Peyer's patch (tissue), 4 donors: ENCODE measurements at regions not wholly inside any gene's neighbourhood (a gene's known extent, or its start where the extent isn't known, plus 50 kb on each side); places are given as distances from the start of the nearest gene placed in this dataset.
"Not testable (repeated sequence)": the region's sequence is repeated elsewhere in the genome, so short reads cannot be mapped to it uniquely, and the experiment has no call there.

Source experiments
- DNase-seq, 3 donors: peaks; one replicate each; pipeline ENCODE4 v3.0.0-alpha.2; 2017 to 2019
- H3K27ac ChIP-seq, 4 donors: fragments of 200-600 bp; sonication (generic); one replicate each; pipeline ENCODE4 v1.5.1; 2016 to 2019
- H3K27me3 ChIP-seq, 2 donors: fragments of 200-600 bp; sonication (generic); one replicate each; pipeline ENCODE4 v1.5.1; 2019
- H3K36me3 ChIP-seq, 3 donors: fragments of 200-600 bp; sonication (generic); one replicate each; pipeline ENCODE4 v1.5.1; 2016 to 2019
- H3K4me1 ChIP-seq, 4 donors: fragments of 200-600 bp; sonication (generic); one replicate each; pipeline ENCODE4 v1.5.1; 2016 to 2019
- H3K4me3 ChIP-seq, 4 donors: fragments of 200-600 bp; sonication (generic); 1 replicate in 3 of 4; 2 replicates in 1 of 4; pipeline ENCODE4 v1.5.1; 2016 to 2019; ENCODE audit warnings: mild to moderate bottlenecking in 1 of 4
- H3K9me3 ChIP-seq, 4 donors: fragments of 200-600 bp; sonication (generic); one replicate each; pipeline ENCODE4 v1.5.1; 2016 to 2019; ENCODE audit warnings: mild to moderate bottlenecking in 1 of 4
- CTCF ChIP-seq, 6 experiments: fragments of 450-650 bp in 4 of 6; fragments of 200-600 bp in 2 of 6; sonication (generic) in 1 of 6; IDR thresholded peaks; one replicate each; pipeline ENCODE4 v1.5.1; 2017 to 2019; ENCODE audit warnings: antibody characterized with exemption in 6 of 6, mild to moderate bottlenecking in 3 of 6, moderate library complexity in 1 of 6
- POLR2A ChIP-seq, 2 donors: fragments of 450-650 bp; IDR thresholded peaks; one replicate each; pipeline ENCODE4 v1.5.1; 2017; ENCODE audit warnings: antibody characterized with exemption in 2 of 2, mild to moderate bottlenecking in 2 of 2, moderate library complexity in 2 of 2

GRCh38 chr2:221999166-221999565 lies 299.6 kb downstream of the PAX3 start:
- DNase-seq, result no peak
- no peak for TF ChIP-seq POLR2A (IDR thresholded peaks at IDR 0.05)
- no peak for TF ChIP-seq CTCF (IDR thresholded peaks at IDR 0.05)
- H3K4me3 ChIP-seq, result no peak overlapping the region
- H3K36me3 ChIP-seq, result no peaks in the 10 kb centered on the region
- no peak overlapping the region for H3K27ac ChIP-seq
- H3K9me3 ChIP-seq, result no peaks in the 10 kb centered on the region
- no peaks in the 10 kb centered on the region for H3K27me3 ChIP-seq
- H3K4me1 ChIP-seq, result no peaks in the 10 kb centered on the region

GRCh38 chr2:221997683-221998082 lies 301.1 kb downstream of the PAX3 start:
- Histone ChIP-seq H3K27ac (no peak overlapping the region), H3K4me1 (no peaks in the 10 kb centered on the region), H3K36me3 (no peaks in the 10 kb centered on the region), H3K9me3 (no peaks in the 10 kb centered on the region), H3K4me3 (no peak overlapping the region), H3K27me3 (no peaks in the 10 kb centered on the region)
- DNase-seq, result no peak
- TF ChIP-seq POLR2A (IDR thresholded peaks at IDR 0.05), result no peak
- no peak for TF ChIP-seq CTCF (IDR thresholded peaks at IDR 0.05)

GRCh38 chr2:221997100-221997499 lies 301.7 kb downstream of the PAX3 start:
- Histone ChIP-seq H3K4me1 (no peaks in the 10 kb centered on the region), H3K9me3 (no peaks in the 10 kb centered on the region), H3K27me3 (no peaks in the 10 kb centered on the region), H3K27ac (no peak overlapping the region), H3K36me3 (no peaks in the 10 kb centered on the region), H3K4me3 (no peak overlapping the region)
- no peak for DNase-seq
- TF ChIP-seq CTCF (IDR thresholded peaks at IDR 0.05) (no peak), POLR2A (IDR thresholded peaks at IDR 0.05) (no peak)

GRCh38 chr2:221994926-221995325 lies 303.9 kb downstream of the PAX3 start:
- no peaks in the 10 kb centered on the region for H3K4me1 ChIP-seq
- no peaks in the 10 kb centered on the region for H3K9me3 ChIP-seq
- no peaks in the 10 kb centered on the region for H3K27me3 ChIP-seq
- no peaks in the 10 kb centered on the region for H3K36me3 ChIP-seq
- TF ChIP-seq POLR2A (IDR thresholded peaks at IDR 0.05), result no peak
- TF ChIP-seq CTCF (IDR thresholded peaks at IDR 0.05), result no peak
- no peak overlapping the region for H3K27ac ChIP-seq
- no peak overlapping the region for H3K4me3 ChIP-seq
- no peak for DNase-seq

- H3K4me3 ChIP-seq, H3K9me3 ChIP-seq, H3K4me1 ChIP-seq, DNase-seq, H3K27ac ChIP-seq, H3K27me3 ChIP-seq, H3K36me3 ChIP-seq: not testable (repeated sequence)
Observed at GRCh38 chr2:221984376-221984775, 314.4 kb downstream of the PAX3 start.

- Histone ChIP-seq H3K27ac (no peak overlapping the region), H3K4me3 (no peak overlapping the region), H3K27me3 (no peaks in the 10 kb centered on the region), H3K36me3 (no peaks in the 10 kb centered on the region), H3K4me1 (no peaks in the 10 kb centered on the region), H3K9me3 (no peaks in the 10 kb centered on the region)
- no peak for DNase-seq
- no peak for TF ChIP-seq POLR2A (IDR thresholded peaks at IDR 0.05)
Observed at GRCh38 chr2:221981912-221982470, 316.8 kb downstream of the PAX3 start.

- H3K27ac ChIP-seq, result no peak overlapping the region
- no peaks in the 10 kb centered on the region for H3K4me1 ChIP-seq
- DNase-seq, result no peak
- H3K36me3 ChIP-seq, result no peaks in the 10 kb centered on the region
- no peaks in the 10 kb centered on the region for H3K9me3 ChIP-seq
- H3K27me3 ChIP-seq, result no peaks in the 10 kb centered on the region
- no peak overlapping the region for H3K4me3 ChIP-seq
- TF ChIP-seq CTCF (IDR thresholded peaks at IDR 0.05) (no peak), POLR2A (IDR thresholded peaks at IDR 0.05) (no peak)
Observed at GRCh38 chr2:221975151-221975550, 323.6 kb downstream of the PAX3 start.
